ENCODE measurements at regions not wholly inside any gene's neighbourhood (a gene's known extent, or its start where the extent isn't known, plus 50 kb on each side); places are given as distances from the start of the nearest gene placed in this dataset.
"Not testable (repeated sequence)": the region's sequence is repeated elsewhere in the genome, so short reads cannot be mapped to it uniquely, and the experiment has no call there.

GRCh38 chr16:72501739-72502593 lies 330.0 kb upstream of the PMFBP1 start:
- peak; percentile 36 to 38 for DNase-seq

DNA sequence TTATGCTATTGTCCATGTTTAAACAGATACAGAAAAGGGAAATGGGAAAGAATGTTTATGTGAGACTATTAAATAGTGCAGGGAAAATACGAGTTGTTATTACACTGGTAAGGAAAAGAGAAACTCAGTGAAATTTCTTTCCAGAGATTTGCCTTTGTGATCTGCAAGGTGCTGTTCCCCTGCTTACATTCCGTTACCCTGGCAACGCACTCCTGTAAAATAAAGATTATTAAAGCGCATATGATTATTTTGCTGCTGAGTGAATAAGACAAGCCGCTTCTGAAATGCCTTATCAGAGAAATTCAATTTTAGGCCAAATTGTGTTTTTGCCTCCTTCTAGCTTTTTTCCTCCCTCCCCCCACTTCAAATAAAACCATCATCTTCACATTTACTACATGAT lies 328.6 kb upstream of the PMFBP1 start:
- no peak for DNase-seq

DNA sequence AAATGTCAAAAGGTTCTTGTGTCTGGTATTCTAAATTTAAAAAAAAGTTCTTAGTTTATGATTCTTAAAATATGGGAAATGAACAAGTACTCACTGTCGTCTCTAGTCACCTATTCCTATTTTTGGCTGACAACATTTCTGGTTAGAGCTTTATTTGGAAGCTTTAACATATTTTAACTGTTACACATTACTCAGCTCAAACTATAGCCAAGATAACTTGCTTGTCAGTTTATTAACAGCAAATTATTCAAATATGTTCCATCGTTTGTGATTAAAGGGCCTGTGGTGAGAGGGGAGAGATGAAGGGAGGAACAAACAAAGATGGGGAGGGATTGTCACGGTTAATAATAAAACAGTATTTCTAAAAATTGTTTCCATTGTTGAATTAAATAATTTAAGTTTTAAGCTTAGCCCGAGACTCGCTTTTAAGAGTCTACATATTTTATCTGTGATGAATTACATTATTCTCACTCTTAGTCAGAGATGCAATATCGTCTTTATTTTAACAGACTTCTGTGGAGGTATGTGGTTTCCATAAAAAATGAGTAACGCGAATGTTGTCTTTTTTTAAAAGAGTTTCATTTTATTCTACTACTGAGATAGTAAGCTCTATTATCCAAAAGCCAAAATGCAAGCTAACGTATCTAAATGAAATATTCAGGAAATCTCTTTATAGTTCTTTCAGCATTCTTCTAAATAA lies 321.9 kb upstream of the PMFBP1 start:
- no peak for DNase-seq

DNA sequence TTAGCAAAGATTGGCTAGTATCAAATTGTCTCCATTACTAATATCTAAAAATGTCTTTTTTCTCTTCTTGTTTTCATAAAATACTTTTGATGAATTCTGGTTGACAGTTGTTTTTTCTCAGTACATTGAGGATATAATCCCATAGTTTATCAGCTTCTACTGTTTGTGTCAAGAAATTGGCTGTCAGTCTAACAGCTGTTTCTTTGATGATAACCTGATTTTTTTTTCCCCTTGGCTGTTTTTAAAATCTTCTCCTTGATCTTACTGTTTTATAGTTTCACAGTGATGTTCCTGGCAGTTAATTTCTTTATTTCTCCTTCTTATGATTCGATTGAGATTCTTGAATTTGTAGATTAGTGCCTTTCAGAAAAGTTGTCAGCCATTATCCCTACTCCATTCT lies 315.3 kb upstream of the PMFBP1 start:
- DNase-seq: no peak

GRCh38 chr16:72482695-72483094 lies 310.7 kb upstream of the PMFBP1 start:
- no peak for DNase-seq

- no peak for DNase-seq
Observed at GRCh38 chr16:72481419-72481818, 309.5 kb upstream of the PMFBP1 start.

GRCh38 chr16:72480911-72481310 lies 309.0 kb upstream of the PMFBP1 start:
- no peak for DNase-seq

DNA sequence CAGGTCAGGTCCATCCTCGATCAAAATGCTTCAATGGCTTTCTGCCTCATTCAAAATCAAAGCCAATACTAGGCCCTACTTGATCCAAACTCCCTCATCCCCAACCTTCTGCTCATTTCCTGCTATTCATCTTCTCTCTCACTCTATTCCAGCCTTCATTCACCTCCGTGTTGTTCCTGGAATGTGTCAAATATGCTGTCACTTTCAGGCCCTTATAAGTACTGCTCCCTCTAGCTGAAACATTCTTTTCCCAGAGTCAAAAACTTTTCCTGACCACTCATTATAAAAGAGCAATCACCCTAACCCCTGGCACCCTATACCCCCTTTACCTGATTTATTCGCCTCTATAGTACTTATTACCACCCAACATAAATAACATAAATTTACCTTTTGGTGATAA lies 303.7 kb upstream of the PMFBP1 start:
- no peak for DNase-seq

DNA sequence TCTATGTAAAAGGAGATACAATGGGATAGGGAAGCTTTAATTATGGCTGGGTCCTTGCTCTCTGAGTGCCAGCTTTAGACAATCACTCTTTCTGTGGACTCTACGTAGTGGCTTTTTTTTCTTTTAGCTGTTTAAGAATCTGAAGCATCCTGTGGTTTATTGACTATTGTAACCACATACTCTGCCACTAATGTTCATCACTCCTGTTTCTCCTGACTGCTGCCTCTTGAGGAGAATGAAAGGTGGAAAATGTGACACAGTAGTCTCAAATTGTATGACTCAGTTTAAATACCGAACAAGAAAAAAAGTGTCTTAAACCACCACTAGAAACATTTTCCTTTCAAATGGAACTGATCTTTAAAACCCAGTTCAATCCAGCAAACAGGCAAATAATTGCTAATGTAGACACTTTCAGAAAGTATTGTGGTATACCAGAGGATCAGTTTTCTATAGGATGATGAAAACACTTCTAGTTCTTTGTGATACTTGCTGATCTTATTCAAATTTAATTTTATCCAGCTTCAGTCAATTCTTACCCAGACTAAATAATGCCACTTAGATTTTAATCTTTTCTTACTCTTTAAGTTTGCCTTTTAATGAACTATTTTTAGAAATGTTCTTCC lies 302.7 kb upstream of the PMFBP1 start:
- DNase-seq: no peak

GRCh38 chr16:72473631-72474030 lies 301.7 kb upstream of the PMFBP1 start:
- DNase-seq: no peak

GRCh38 chr16:72471317-72471924 lies 299.5 kb upstream of the PMFBP1 start:
- DNase-seq: no peak

GRCh38 chr16:72470541-72470940 lies 298.6 kb upstream of the PMFBP1 start:
- no peak for DNase-seq

GRCh38 chr16:72469932-72470331 lies 298.0 kb upstream of the PMFBP1 start:
- DNase-seq: no peak

GRCh38 chr16:72468582-72468981 lies 296.6 kb upstream of the PMFBP1 start:
- no peak for DNase-seq

DNA sequence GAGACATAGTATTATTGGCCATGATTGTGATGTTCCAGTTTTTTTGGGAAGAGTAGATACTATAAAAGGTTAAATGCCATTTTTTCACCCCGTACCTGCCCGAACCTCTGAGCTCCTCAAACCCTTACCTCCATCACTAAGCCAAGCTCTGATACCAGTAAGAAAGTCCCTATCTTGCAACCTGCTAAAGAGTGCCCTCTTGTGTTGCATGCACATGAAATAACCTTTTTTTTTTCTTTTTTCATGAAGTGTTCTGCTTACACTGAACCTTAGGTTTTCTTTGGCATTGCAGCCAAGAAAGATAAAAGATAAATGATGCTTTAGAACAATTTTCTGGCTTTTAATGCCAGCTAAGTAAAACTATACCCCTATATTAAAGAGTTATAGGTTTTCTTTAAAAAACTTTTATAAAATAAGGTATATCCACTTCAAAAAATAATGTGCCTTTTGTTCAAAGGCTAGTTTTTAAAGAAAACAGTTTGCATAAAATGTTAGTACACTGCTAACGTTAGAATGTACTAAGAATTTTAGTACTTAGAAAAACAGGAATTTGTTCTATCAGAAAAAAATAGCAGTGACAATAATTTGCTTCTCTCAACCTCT lies 295.3 kb upstream of the PMFBP1 start:
- no peak for DNase-seq

DNA sequence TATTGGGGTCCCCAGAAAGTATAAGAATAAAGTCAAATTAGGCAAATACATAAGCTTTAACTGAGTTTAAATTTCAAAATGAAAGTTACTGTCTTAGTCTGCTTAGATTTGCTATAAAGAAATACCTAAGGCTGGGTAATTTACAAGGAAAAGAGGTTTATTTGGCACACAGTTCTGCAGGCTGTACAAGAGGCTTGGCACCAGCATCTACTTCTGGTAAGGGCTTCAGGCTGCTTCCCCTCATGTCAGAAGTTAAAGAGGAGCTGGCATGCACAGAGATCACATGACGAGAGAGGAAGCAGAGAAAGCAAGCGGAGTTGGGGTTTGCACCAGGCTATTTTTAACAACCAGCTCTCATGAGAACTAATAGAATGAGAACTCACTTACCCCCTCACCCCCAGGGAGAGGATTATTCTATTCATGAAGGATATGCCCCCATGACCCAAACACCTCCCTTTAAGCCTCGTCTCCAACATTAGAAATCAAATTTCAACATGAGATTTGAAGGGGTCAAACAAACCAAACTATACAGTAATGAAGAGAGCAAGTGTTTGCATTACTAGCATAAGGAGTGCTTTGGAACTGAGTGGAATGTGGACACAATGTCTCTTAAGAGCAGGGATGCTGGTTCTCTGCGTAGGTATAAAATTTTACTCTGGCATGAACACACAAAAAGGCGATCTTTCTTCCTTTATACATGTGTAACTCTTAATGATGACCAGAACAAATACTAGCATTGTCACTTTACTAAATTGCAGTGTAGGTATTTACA lies 292.8 kb upstream of the PMFBP1 start:
- DNase-seq: no peak

DNA sequence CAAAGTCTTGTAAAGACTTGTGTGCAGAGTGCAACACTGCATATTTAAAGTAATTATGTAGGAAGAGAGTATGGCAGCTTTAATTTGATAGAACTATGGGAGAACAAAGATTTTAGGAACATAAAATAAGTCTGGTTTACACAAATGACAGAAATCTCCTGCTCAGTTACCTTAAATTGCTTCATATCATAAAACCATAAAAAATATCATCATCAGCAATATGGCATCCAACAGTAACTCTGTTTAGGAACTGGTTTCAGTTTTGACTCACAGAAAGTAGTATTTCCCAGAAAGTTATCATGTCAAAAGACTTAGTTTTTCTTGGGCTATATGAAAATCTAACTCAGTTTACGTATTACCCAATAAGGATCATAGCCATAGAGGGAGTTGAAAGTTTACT lies 292.1 kb upstream of the PMFBP1 start:
- no peak for DNase-seq

DNA sequence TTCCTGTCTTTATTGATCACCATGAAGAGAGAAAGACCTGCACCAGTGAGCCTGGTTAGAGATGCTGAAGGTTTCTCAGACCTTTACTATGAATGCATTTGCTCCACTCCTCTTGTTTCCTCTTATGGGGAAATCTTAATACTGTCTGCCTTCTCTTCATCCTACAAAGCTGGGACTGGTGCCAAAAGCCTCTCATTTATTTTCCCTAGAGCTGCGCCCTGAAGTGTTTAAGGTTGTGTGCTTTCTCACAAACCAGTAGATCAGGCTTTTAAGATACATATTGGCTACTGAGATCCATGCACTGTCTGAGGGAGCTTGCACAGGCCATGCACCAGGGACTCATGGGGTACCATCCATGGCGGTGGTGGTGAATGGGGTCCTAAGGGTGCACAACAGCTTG lies 286.1 kb upstream of the PMFBP1 start:
- no peak for DNase-seq

DNA sequence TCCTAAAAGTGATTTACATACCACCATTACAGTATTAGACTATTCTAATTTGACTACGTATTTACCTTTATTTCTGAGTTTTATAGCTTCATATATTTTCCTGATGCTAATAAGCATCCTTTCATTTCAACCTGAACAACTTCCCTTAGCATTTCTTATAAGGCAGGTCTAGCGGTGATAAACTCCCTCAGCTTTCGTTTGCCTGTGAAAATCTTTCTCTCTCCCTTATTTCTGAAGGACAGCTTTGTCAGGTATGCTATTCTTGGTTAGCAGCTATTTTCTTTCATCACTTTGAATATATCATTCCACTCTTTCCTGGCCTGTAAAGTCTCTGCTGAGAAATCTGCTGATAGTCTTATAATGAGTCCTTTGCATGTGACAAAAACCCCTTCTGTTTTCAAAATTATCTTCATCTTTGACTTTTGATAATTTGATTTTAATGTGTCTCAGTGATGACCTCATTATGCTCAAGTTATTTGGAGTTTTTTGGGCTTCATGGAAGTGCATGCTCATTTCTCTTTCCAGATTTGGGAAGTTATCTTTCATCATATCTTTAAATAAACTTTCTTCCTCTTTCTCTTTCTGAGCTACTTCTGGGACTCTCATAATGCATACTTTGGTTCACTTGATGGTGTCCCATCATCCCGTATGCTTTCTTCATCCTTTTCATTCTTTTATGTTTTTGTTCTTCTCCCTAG lies 285.4 kb upstream of the PMFBP1 start:
- DNase-seq: no peak

- DNase-seq: no peak
Observed at GRCh38 chr16:72455743-72456659, 284.0 kb upstream of the PMFBP1 start.

DNA sequence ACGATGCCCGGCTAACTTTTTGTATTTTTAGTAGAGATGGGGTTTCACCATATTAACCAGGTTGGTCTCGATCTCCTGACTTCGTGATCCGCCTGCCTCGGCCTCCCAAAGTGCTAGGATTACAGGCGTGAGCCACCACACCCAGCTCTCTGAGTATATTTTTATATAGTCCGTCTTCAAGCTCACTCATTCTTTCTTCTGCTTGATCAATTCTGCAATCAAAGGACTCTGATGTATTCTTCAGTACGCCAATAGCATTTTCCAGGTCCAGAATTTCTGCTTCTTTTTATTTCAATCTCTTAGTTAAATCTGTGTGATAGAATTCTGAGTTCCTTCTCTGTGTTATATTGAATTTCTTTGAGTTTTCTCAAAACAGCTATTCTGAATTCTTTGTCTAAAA lies 281.9 kb upstream of the PMFBP1 start:
- DNase-seq: not testable (repeated sequence)
